Stomach (tissue), 8 donors: ENCODE measurements at regions not wholly inside any gene's neighbourhood (a gene's known extent, or its start where the extent isn't known, plus 50 kb on each side); places are given as distances from the start of the nearest gene placed in this dataset.
"Not testable (repeated sequence)": the region's sequence is repeated elsewhere in the genome, so short reads cannot be mapped to it uniquely, and the experiment has no call there.

Experiments used
- DNase-seq, 2 donors: peaks; one replicate each; pipeline versions ENCODE4 v3.0.0 to v3.0.0-alpha.2; 2013 to 2019
- H3K27ac ChIP-seq, 5 donors: fragments of 200-600 bp in 4 of 5; sonication (generic) in 4 of 5; one replicate each; pipeline ENCODE4 v1.5.1; 2013 to 2019; ENCODE audit warnings: mild to moderate bottlenecking in 1 of 5, moderate library complexity in 1 of 5
- H3K27me3 ChIP-seq, 3 donors: fragments of 200-600 bp; sonication (generic); one replicate each; pipeline ENCODE4 v1.5.1; 2017 to 2019; ENCODE audit warnings: mixed run types in 1 of 3
- H3K36me3 ChIP-seq, 4 donors: fragments of 200-600 bp; sonication (generic); 1 replicate in 3 of 4; 2 replicates in 1 of 4; pipeline ENCODE4 v1.5.1; 2016 to 2019
- H3K4me1 ChIP-seq, 4 donors: fragments of 200-600 bp; sonication (generic); one replicate each; pipeline ENCODE4 v1.5.1; 2016 to 2019
- H3K4me3 ChIP-seq, 4 donors: fragments of 200-600 bp; sonication (generic) in 3 of 4; one replicate each; pipeline ENCODE4 v1.5.1; 2016 to 2019; ENCODE audit warnings: mild to moderate bottlenecking in 1 of 4
- H3K9me3 ChIP-seq, 4 donors: fragments of 200-600 bp; sonication (generic); one replicate each; pipeline ENCODE4 v1.5.1; 2016 to 2019
- EP300 ChIP-seq: sonication (generic); formaldehyde crosslinking; IDR thresholded peaks from one replicate; pipeline ENCODE4 v1.6.1; 2017; ENCODE audit warnings: antibody characterized with exemption
- POLR2A ChIP-seq, 4 donors: fragments of 450-650 bp; IDR thresholded peaks; one replicate each; pipeline ENCODE4 v1.6.1; 2016; ENCODE audit warnings: antibody characterized with exemption in 4 of 4, control low read depth in 2 of 4, mild to moderate bottlenecking in 1 of 4, moderate library complexity in 1 of 4
- POLR2AphosphoS5 ChIP-seq, 3 donors: sonication (generic); formaldehyde crosslinking; IDR thresholded peaks; one replicate each; pipeline ENCODE4 v1.6.1; 2016; ENCODE audit warnings: antibody characterized with exemption in 3 of 3
- WGBS, 5 donors: extraction: QIAGEN DNeasy Blood & Tissue Kit in 3 of 5; methylation state at CpG; one replicate each; pipeline versions ENCODE4 v1.1.5 to v1.1.7; 2013 to 2018; 5-methylcytosine and 5-hydroxymethylcytosine counted together
- intact Hi-C: fragments of 100-400 bp; cut with DNase I; formaldehyde crosslinking; loops from one replicate; pipeline ENCODE4 v1.15.1; 2023; ENCODE audit warnings: low total_unique reads
- TF ChIP-seq, protein P1 (sequence below), 7 experiments: fragments of 450-650 bp in 4 of 7; fragments of 200-600 bp in 3 of 7; sonication (generic) in 3 of 7; IDR thresholded peaks; one replicate each; pipeline ENCODE4 v1.5.1; 2016 to 2019; ENCODE audit warnings: antibody characterized with exemption in 7 of 7, control low read depth in 2 of 7, mild to moderate bottlenecking in 1 of 7
- donor health status: healthy with polysubstance abuse.
- donor health status: Bipolar disorder and iron deficiency.
- donor health status: healthy.

DNA sequence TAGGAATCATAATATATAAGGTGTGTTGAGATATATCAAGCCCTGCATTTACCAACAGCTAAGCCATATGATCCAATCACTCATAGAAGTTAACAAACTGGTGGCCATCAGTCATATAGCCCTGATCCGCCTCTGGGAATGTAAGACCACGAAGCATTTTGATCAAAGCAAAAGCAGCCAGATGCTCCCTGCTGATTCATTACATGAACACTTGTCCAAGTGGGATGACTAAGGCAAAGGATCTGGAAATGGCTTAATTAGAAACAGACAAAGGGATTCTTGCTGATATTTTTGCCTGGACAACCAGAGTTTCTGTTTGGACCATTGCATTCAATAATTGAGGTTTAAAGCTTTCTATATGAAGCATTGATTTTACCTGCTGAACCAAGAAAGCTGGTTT lies 535.5 kb downstream of the GPAM start:
- intact Hi-C loops: no loop called here
- no peak overlapping the region for H3K27ac ChIP-seq
- 69 to 87% (median 74%) methylated on average over 2 of the region's 2 CpGs for WGBS, 5 donors
- no peaks in the 10 kb centered on the region for H3K27me3 ChIP-seq
- no peaks in the 10 kb centered on the region for H3K36me3 ChIP-seq
- H3K4me3 ChIP-seq: no peak overlapping the region
- peaks cover 7 to 33% (median 21%) of the 10 kb centered on the region in 4 donors for H3K9me3 ChIP-seq
- TF ChIP-seq POLR2AphosphoS5 (IDR thresholded peaks at IDR 0.05): no peak
- TF ChIP-seq, protein P1, sequence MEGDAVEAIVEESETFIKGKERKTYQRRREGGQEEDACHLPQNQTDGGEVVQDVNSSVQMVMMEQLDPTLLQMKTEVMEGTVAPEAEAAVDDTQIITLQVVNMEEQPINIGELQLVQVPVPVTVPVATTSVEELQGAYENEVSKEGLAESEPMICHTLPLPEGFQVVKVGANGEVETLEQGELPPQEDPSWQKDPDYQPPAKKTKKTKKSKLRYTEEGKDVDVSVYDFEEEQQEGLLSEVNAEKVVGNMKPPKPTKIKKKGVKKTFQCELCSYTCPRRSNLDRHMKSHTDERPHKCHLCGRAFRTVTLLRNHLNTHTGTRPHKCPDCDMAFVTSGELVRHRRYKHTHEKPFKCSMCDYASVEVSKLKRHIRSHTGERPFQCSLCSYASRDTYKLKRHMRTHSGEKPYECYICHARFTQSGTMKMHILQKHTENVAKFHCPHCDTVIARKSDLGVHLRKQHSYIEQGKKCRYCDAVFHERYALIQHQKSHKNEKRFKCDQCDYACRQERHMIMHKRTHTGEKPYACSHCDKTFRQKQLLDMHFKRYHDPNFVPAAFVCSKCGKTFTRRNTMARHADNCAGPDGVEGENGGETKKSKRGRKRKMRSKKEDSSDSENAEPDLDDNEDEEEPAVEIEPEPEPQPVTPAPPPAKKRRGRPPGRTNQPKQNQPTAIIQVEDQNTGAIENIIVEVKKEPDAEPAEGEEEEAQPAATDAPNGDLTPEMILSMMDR (IDR thresholded peaks at IDR 0.05): no peak
- no peak for TF ChIP-seq EP300
- no peak for TF ChIP-seq POLR2A (IDR thresholded peaks at IDR 0.05)
- peak in 1 of 2 donors; percentile 5 for DNase-seq
- H3K4me1 ChIP-seq: no peaks in the 10 kb centered on the region

DNA sequence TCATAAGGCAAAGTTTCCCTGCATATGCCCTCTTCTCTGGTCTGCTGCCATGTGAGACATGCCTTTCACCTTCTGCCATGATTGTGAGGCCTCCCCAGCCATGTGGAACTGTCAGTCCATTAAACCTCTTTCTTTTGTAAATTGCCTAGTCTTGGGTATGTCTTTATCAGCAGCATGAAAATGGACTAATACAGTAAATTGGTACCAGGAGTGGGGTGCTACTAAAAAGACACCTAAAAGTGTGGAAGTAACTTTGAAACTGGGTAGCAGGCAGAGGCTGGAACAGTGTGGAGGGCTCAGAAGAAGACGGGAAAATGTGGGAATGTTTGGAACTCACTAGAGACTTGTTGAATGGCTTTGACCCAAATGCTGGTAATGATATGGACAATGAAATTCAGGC lies 534.5 kb downstream of the GPAM start:
- H3K4me3 ChIP-seq, H3K4me1 ChIP-seq, H3K36me3 ChIP-seq, H3K27ac ChIP-seq, H3K27me3 ChIP-seq, intact Hi-C loops, DNase-seq: not testable (repeated sequence)
- 81 to 92% (median 84%) methylated on average over 1 of the region's 1 CpG for WGBS, 5 donors
- peaks cover 7 to 33% (median 21%) of the 10 kb centered on the region in 4 donors for H3K9me3 ChIP-seq

DNA sequence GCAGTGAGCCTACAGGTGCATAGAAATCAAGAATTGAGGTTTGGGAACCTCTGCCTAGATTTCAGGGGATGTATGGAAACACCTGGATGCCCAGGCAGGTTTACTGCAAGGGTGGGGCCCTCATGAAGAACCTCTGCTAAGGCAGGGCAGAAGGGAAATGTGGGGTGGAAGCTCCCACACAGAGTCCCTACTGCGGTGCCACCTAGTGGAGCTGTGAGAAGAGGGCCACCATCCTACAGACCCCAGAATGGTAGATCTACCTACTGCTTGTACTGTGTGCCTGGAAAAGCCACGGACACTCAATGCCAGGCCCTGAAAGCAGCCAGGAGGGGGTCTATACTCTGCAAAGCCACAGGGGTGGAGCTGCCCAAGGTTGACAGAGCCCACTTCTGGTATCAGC lies 533.5 kb downstream of the GPAM start:
- H3K4me3 ChIP-seq: no peak overlapping the region
- no peak overlapping the region for H3K27ac ChIP-seq
- no peaks in the 10 kb centered on the region for H3K4me1 ChIP-seq
- H3K9me3 ChIP-seq: peaks cover 7 to 33% (median 21%) of the 10 kb centered on the region in 4 donors
- intact Hi-C loops: no loop called here
- TF ChIP-seq, protein P1 (IDR thresholded peaks at IDR 0.05): no peak
- TF ChIP-seq POLR2AphosphoS5 (IDR thresholded peaks at IDR 0.05) (no peak), POLR2A (IDR thresholded peaks at IDR 0.05) (no peak), EP300 (no peak)
- 67 to 80% (median 71%) methylated on average over 1 to 2 of the region's 2 CpGs for WGBS, 5 donors
- DNase-seq: no peak
- no peaks in the 10 kb centered on the region for H3K27me3 ChIP-seq
- H3K36me3 ChIP-seq: no peaks in the 10 kb centered on the region

DNA sequence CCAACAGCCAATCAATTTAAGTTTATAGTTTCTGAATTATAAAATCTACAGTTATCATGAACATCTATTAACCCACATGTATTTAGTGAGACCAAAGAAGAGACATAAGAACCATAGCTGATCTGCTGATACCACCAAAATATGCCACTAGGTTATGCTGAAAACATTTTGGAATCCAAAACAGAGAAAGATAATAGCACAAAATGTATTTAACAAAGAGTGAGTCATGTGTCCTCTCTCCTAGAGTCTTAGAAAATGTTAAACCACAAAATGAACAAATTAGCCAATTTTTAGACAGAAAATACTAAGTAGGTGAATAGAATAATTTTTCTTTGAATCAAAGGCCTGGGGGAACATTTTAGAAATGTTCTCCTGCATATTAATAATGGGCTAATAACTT lies 527.5 kb downstream of the GPAM start:
- intact Hi-C loops: no loop called here

DNA sequence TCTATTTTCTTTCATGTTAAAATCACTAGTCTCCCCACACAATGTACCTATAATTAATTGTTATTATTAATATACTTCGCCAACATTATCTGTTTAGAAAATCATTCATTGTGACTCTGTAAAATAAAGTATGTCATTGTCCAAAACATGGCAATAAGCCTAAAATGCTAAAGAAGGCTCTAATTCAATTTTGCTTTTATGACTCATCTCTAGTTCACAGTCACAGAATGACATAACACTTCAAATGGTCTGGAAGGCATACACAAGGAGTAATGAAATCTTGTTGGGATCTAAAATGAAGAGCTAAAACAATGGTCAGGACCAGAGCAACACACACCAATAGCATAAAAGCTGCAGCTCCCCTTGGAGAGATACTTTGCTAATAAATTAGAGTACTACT lies 505.8 kb downstream of the GPAM start:
- H3K27ac ChIP-seq: no peak overlapping the region
- 81 to 93% (median 87%) methylated on average over 1 of the region's 1 CpG for whole genome bisulfite sequencing, 5 donors

More for the DNA sequence above, 527.5 kb downstream of the GPAM start:
- no peaks in the 10 kb centered on the region for H3K4me1 ChIP-seq
- peaks cover 0 to 4% (median 0%) of the 10 kb centered on the region in 4 donors for H3K9me3 ChIP-seq
- no peak overlapping the region for H3K27ac ChIP-seq
- no peaks in the 10 kb centered on the region for H3K27me3 ChIP-seq
- no peaks in the 10 kb centered on the region for H3K36me3 ChIP-seq
- no peak overlapping the region for H3K4me3 ChIP-seq
- DNase-seq: no peak
- no peak for TF ChIP-seq POLR2A (IDR thresholded peaks at IDR 0.05)
- TF ChIP-seq POLR2AphosphoS5 (IDR thresholded peaks at IDR 0.05): no peak
- TF ChIP-seq EP300: no peak
- TF ChIP-seq, protein P1 (IDR thresholded peaks at IDR 0.05): no peak

More for the DNA sequence above, 505.8 kb downstream of the GPAM start:
- intact Hi-C loops: no loop called here
- H3K4me3 ChIP-seq: no peak overlapping the region
- TF ChIP-seq POLR2A (IDR thresholded peaks at IDR 0.05) (no peak), POLR2AphosphoS5 (IDR thresholded peaks at IDR 0.05) (no peak), EP300 (no peak)
- TF ChIP-seq, protein P1 (IDR thresholded peaks at IDR 0.05): no peak
- no peaks in the 10 kb centered on the region for H3K9me3 ChIP-seq
- DNase-seq: no peak
- H3K36me3 ChIP-seq: no peaks in the 10 kb centered on the region
- no peaks in the 10 kb centered on the region for H3K27me3 ChIP-seq
- H3K4me1 ChIP-seq: no peaks in the 10 kb centered on the region
